Type B pancreatic cell (in vitro differentiated cells): ENCODE measurements at regions not wholly inside any gene's neighbourhood (a gene's known extent, or its start where the extent isn't known, plus 50 kb on each side); places are given as distances from the start of the nearest gene placed in this dataset.

Experiments
- DNase-seq: peaks from one replicate; pipeline ENCODE4 v3.0.0; 2021; ENCODE audit warnings: mixed read lengths; ENCODE audit not compliant: unreplicated experiment; ENCODE audit errors: extremely low spot score
- H3K27ac Mint-ChIP-seq: 2 replicates; pipeline ENCODE4 v1.8.0; 2021; ENCODE audit warnings: mild to moderate bottlenecking, mixed read lengths
- H3K27me3 Mint-ChIP-seq: 2 replicates; pipeline ENCODE4 v1.8.0; 2021; ENCODE audit warnings: mixed read lengths
- H3K36me3 Mint-ChIP-seq: 2 replicates; pipeline ENCODE4 v1.8.0; 2021; ENCODE audit warnings: mixed read lengths
- H3K4me1 Mint-ChIP-seq: one replicate; pipeline ENCODE4 v1.8.0; 2021; ENCODE audit warnings: mixed read lengths; ENCODE audit not compliant: unreplicated experiment
- H3K4me3 Mint-ChIP-seq: 2 replicates; pipeline ENCODE4 v1.8.0; 2021; ENCODE audit warnings: mild to moderate bottlenecking, mixed read lengths
- H3K9me3 Mint-ChIP-seq: 2 replicates; pipeline ENCODE4 v1.8.0; 2021; ENCODE audit warnings: mixed read lengths
- CTCF ChIP-seq: fragments of 200-600 bp; sonication (generic); conservative IDR thresholded peaks from 2 replicates; pipeline ENCODE4 v1.5.0; 2021; ENCODE audit warnings: antibody characterized with exemption, mild to moderate bottlenecking

DNA sequence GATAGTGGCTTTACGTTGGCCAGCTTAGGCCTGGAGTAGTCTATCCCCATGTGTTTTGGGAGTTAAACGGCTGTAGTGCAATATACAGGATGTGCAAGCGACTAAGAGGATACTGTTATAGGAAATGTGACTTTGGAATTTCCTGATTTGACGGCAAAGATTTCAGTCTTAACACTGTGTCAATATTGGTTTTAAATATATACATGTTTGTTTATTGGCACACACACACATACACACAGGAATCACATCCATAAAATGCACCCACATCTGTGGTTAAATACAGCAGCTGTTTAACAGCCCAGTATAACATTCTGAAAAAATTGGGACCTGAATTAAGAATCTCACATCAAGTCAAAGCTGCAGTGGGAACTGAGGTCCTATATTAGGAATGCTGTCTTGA, 347.1 kb downstream of the TXNL1 start:
- H3K9me3 Mint-ChIP-seq, result no peaks in the 10 kb centered on the region
- no peaks in the 10 kb centered on the region for H3K4me1 Mint-ChIP-seq
- H3K36me3 Mint-ChIP-seq, result no peaks in the 10 kb centered on the region
- TF ChIP-seq CTCF, result no peak
- H3K4me3 Mint-ChIP-seq, result no peak overlapping the region
- no peak for DNase-seq
- peaks cover 17% of the 10 kb centered on the region for H3K27me3 Mint-ChIP-seq
- no peak overlapping the region for H3K27ac Mint-ChIP-seq

GRCh38 chr18:56289381-56289780, 349.0 kb downstream of the TXNL1 start:
- Mint-ChIP-seq H3K4me1 (no peaks in the 10 kb centered on the region), H3K27me3 (peaks cover 17% of the 10 kb centered on the region), H3K9me3 (no peaks in the 10 kb centered on the region), H3K4me3 (no peak overlapping the region), H3K36me3 (no peaks in the 10 kb centered on the region), H3K27ac (no peak overlapping the region)
- no peak for DNase-seq
- no peak for TF ChIP-seq CTCF

DNA sequence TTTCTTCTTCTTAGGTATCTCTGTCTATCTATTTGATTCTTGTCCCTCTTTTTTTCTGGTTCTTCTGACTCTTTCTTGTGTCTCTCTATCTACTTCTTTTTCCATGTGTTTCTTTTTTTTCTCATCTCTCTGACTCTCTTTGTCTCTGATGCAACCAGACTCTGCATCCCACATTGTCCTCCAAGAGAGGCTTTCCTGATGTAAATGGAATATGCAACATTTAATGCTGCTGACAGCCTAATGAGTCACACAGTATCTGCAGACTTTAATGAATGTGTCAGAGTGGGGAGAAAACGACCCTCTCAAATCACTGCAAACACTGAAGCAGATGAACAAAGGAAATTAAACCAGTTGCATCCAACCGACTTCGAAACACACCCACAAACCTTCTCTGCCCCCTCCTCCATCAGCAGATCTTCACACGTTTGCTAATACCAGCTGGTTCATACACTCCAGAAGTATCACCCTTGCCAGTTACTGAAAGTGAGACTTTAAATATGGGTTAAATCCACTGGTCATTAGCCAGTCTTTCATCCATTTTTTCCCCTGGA, 351.5 kb downstream of the TXNL1 start:
- Mint-ChIP-seq H3K36me3 (no peaks in the 10 kb centered on the region), H3K4me1 (no peaks in the 10 kb centered on the region), H3K27me3 (peaks cover 21% of the 10 kb centered on the region), H3K27ac (no peak overlapping the region), H3K9me3 (no peaks in the 10 kb centered on the region), H3K4me3 (no peak overlapping the region)
- TF ChIP-seq CTCF, result no peak
- no peak for DNase-seq

DNA sequence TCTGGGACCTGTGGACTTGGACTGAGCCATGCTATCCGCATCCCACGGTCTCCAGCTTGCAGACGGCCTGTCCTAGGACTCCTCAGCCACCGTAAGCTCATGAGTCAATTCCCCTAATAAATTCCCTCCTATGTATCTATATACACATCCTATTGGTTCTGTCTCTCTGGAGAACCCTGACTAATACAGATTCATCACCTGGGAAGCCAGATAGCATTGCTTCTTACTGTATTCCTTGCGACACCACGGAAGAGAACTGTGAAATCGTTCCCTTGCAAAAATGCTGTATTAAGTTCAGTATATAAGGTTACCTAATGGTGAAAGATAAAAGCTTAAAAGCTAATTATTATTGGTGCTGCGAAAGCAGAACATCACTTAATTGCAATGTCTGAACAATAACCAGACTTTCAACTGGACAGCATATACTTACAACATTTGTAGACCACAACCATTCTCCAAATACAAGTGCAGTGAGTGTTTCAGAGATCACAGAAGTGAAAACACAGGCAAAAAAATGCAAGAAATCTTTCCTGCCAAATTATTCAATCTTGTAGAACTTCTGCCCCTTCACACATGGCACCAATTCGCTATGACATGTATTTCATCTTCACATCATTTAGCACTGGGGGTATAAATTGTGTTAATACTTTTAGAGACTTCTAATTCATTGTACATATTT, 352.9 kb downstream of the TXNL1 start:
- peaks cover 21% of the 10 kb centered on the region for H3K27me3 Mint-ChIP-seq
- H3K36me3 Mint-ChIP-seq, result no peaks in the 10 kb centered on the region
- no peaks in the 10 kb centered on the region for H3K4me1 Mint-ChIP-seq
- H3K27ac Mint-ChIP-seq, result no peak overlapping the region
- no peak for DNase-seq
- no peak for TF ChIP-seq CTCF
- no peaks in the 10 kb centered on the region for H3K9me3 Mint-ChIP-seq
- H3K4me3 Mint-ChIP-seq, result no peak overlapping the region

DNA sequence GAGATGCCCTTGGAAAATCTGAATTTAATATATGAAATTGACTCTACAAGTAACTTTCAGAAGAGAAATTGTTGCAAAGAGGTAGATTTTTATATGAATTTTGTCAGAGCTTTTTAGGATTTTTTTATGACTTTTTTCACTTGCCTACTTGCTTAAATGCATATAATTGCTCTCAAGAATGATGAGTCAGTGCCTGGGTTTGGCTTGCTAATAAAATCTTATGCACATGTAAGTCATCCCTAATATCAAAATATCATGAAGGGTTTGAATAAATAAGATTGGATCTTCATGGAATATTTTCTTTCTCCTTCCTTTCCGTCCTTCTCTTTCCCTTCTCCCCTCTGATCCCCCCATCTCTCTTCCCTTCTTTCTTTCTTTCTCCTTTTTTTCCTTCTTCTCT, 354.1 kb downstream of the TXNL1 start:
- Mint-ChIP-seq H3K4me1 (no peaks in the 10 kb centered on the region), H3K36me3 (no peaks in the 10 kb centered on the region), H3K27ac (no peak overlapping the region), H3K4me3 (no peak overlapping the region), H3K9me3 (no peaks in the 10 kb centered on the region), H3K27me3 (peaks cover 16% of the 10 kb centered on the region)
- DNase-seq, result no peak
- no peak for TF ChIP-seq CTCF
